Ishikawa (cell line): ENCODE measurements at regions not wholly inside any gene's neighbourhood (a gene's known extent, or its start where the extent isn't known, plus 50 kb on each side); places are given as distances from the start of the nearest gene placed in this dataset.

Source experiments
- CEBPB ChIP-seq: IDR thresholded peaks from 2 replicates; pipeline ENCODE4 v1.6.1; 2012
- CREB1 ChIP-seq: IDR thresholded peaks from 2 replicates; pipeline ENCODE4 v1.6.1; 2012; ENCODE audit warnings: low read depth
- EGR1 ChIP-seq: IDR thresholded peaks from 2 replicates; pipeline ENCODE4 v1.6.1; 2012
- EP300 ChIP-seq: IDR thresholded peaks from 2 replicates; pipeline ENCODE4 v1.6.1; 2012; ENCODE audit warnings: borderline replicate concordance
- FOXM1 ChIP-seq: IDR thresholded peaks from 2 replicates; pipeline ENCODE4 v1.6.1; 2012; ENCODE audit warnings: low read depth, borderline replicate concordance
- NFIC ChIP-seq: IDR thresholded peaks from 2 replicates; pipeline ENCODE4 v1.6.1; 2012
- RAD21 ChIP-seq: IDR thresholded peaks from 2 replicates; pipeline ENCODE4 v1.6.1; 2012; ENCODE audit warnings: low read depth
- TAF1 ChIP-seq: IDR thresholded peaks from 2 replicates; pipeline ENCODE4 v1.6.1; 2012; ENCODE audit warnings: low read depth, mild to moderate bottlenecking
- TCF12 ChIP-seq: IDR thresholded peaks from 2 replicates; pipeline ENCODE4 v1.6.1; 2012; ENCODE audit warnings: low read depth
- TEAD4 ChIP-seq: IDR thresholded peaks from 2 replicates; pipeline ENCODE4 v1.6.1; 2012
- YY1 ChIP-seq: IDR thresholded peaks from 2 replicates; pipeline ENCODE4 v1.6.1; 2012; ENCODE audit warnings: low read depth
- ZBTB7A ChIP-seq: IDR thresholded peaks from 2 replicates; pipeline ENCODE4 v1.6.1; 2012; ENCODE audit warnings: low read depth
- TF ChIP-seq, protein P1 (sequence below): IDR thresholded peaks from 2 replicates; pipeline ENCODE4 v1.6.1; 2012
- TF ChIP-seq, protein P2 (sequence below): IDR thresholded peaks from 2 replicates; pipeline ENCODE4 v1.6.1; 2012; ENCODE audit warnings: low read depth, mild to moderate bottlenecking
- TF ChIP-seq, protein P3 (sequence below): IDR thresholded peaks from 2 replicates; pipeline ENCODE4 v1.6.1; 2012

DNA sequence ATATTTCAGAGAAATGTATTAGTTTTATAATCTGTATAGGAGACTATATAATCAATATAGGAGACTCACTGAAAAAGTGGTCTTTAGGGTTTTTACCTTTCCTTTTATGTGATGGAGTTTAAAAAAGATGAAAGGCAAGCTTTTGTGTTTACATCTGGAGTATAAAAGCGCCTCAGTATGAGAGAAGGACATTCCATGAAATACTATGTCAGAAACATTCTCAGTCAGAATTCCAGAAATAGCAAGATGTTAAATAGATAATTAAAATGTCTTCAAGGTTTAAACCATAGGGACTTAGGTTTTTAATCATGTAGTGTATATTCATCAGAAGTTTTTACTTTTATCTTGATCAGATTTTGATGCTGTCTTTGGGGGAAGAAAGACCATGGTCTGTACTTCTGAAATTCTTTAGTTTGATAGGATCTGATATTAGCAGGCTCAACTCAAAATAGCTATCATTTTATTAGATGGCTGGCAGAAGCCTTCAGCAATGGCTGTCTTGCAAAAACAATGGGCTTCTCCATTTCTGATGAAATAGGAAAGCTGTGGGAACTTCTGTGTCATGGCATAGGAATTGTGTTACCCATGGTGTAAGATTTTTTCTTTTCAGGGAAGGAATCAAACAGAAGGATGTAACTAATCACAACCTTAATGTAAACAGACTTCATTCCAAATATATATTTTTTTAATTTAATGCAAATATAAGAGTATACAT is 209.6 kb upstream of the PLSCR5 start:
- TF ChIP-seq ZBTB7A = no peak
- no peak for TF ChIP-seq YY1
- no peak for TF ChIP-seq EGR1
- TF ChIP-seq, protein P1, sequence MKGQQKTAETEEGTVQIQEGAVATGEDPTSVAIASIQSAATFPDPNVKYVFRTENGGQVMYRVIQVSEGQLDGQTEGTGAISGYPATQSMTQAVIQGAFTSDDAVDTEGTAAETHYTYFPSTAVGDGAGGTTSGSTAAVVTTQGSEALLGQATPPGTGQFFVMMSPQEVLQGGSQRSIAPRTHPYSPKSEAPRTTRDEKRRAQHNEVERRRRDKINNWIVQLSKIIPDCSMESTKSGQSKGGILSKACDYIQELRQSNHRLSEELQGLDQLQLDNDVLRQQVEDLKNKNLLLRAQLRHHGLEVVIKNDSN = no peak
- TF ChIP-seq, protein P2, sequence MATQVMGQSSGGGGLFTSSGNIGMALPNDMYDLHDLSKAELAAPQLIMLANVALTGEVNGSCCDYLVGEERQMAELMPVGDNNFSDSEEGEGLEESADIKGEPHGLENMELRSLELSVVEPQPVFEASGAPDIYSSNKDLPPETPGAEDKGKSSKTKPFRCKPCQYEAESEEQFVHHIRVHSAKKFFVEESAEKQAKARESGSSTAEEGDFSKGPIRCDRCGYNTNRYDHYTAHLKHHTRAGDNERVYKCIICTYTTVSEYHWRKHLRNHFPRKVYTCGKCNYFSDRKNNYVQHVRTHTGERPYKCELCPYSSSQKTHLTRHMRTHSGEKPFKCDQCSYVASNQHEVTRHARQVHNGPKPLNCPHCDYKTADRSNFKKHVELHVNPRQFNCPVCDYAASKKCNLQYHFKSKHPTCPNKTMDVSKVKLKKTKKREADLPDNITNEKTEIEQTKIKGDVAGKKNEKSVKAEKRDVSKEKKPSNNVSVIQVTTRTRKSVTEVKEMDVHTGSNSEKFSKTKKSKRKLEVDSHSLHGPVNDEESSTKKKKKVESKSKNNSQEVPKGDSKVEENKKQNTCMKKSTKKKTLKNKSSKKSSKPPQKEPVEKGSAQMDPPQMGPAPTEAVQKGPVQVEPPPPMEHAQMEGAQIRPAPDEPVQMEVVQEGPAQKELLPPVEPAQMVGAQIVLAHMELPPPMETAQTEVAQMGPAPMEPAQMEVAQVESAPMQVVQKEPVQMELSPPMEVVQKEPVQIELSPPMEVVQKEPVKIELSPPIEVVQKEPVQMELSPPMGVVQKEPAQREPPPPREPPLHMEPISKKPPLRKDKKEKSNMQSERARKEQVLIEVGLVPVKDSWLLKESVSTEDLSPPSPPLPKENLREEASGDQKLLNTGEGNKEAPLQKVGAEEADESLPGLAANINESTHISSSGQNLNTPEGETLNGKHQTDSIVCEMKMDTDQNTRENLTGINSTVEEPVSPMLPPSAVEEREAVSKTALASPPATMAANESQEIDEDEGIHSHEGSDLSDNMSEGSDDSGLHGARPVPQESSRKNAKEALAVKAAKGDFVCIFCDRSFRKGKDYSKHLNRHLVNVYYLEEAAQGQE = no peak
- no peak for TF ChIP-seq TEAD4
- no peak for TF ChIP-seq RAD21
- TF ChIP-seq CREB1 = no peak
- no peak for TF ChIP-seq CEBPB
- no peak for TF ChIP-seq FOXM1
- no peak for TF ChIP-seq EP300
- TF ChIP-seq TCF12 = no peak

DNA sequence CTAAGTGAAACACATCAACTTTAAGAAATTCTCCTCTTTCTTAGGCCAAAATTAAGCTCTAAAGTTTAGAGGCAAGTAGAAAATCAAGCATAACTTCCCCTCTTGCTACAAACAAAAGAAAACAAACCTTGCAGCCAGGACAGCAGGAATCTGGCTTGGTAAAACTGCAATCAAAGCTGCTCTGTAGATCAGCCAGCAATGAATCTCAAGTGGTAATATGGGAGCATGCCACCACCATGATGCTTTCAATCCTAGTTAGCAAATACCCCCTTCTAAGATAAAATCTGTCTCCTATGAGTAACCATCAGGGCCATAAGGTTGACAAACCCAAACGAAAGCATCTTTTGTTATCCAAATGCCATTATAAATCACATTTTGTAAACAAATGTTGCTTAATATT is 208.3 kb upstream of the PLSCR5 start:
- no peak for TF ChIP-seq CREB1
- no peak for TF ChIP-seq EGR1
- no peak for TF ChIP-seq RAD21
- TF ChIP-seq, protein P1 = no peak
- TF ChIP-seq, protein P2 = no peak
- no peak for TF ChIP-seq YY1
- TF ChIP-seq CEBPB = no peak
- TF ChIP-seq TAF1 = no peak
- TF ChIP-seq TEAD4 = no peak
- no peak for TF ChIP-seq FOXM1
- TF ChIP-seq, protein P3, sequence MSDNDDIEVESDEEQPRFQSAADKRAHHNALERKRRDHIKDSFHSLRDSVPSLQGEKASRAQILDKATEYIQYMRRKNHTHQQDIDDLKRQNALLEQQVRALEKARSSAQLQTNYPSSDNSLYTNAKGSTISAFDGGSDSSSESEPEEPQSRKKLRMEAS = no peak
- TF ChIP-seq ZBTB7A = no peak
- no peak for TF ChIP-seq NFIC
- no peak for TF ChIP-seq TCF12
- TF ChIP-seq EP300 = no peak

DNA sequence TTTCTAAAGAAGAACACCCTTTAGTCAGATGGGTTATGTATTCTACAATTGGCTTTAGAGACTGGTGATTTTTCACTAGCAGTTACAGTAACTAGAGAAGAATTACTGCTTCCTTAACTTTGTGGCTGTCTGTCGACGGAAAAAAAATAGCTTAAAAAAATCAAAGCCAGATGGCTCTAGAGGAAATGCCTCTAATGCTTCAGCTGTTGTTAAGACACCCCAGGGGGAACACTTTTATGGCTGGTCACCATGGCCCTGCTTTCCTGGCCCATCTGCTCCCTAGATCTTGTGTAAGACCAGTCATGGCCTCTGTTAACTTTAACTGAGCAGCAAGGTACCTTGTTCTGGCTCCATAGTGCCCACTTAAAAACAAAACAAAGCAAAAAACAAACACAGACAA is 198.6 kb upstream of the PLSCR5 start:
- TF ChIP-seq, protein P1 = no peak
- TF ChIP-seq ZBTB7A (no peak), EGR1 (no peak), CREB1 (no peak), TCF12 (no peak), YY1 (no peak), CEBPB (no peak)
- TF ChIP-seq, protein P2 = no peak
- TF ChIP-seq, protein P3 = no peak

DNA sequence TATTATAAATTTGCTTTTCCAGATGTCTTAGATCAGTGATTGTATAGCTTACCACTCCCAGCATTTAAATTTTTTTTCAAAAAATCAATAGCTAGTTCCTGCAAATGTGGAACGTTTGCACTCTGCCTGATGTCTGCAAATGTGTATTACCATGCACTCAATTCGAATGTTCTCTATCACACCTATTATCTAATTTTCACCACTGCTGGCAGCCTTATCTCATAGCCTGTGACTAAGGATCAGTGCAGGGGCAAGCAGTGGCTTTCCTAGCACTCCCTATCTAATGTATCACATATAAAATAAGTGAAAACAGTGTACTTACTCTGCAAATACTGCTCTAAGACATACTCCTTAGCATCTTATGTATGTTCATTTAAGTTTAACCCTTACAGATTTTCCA is 196.3 kb upstream of the PLSCR5 start:
- TF ChIP-seq ZBTB7A (no peak), TEAD4 (no peak), CEBPB (no peak), EP300 (no peak), CREB1 (no peak), YY1 (no peak), NFIC (no peak), FOXM1 (no peak), RAD21 (no peak), EGR1 (no peak), TAF1 (no peak)
- TF ChIP-seq, protein P1 = no peak
- TF ChIP-seq, protein P2 = no peak
- TF ChIP-seq, protein P3 = no peak
